HUDEP-2 (cell line): ENCODE measurements at regions not wholly inside any gene's neighbourhood (a gene's known extent, or its start where the extent isn't known, plus 50 kb on each side); places are given as distances from the start of the nearest gene placed in this dataset.

Experiments
- DNase-seq, 76 experiments: peaks; one replicate each; lab custom pipeline; 2025; ENCODE audit not compliant: unreplicated experiment in 76 of 76; lab: John Stamatoyannopoulos, UW

GRCh38 chr6:169988769-169989550 is 237.5 kb downstream of the ERMARD start:
- no peak for DNase-seq

GRCh38 chr6:169986848-169987498 is 235.6 kb downstream of the ERMARD start:
- no peak for DNase-seq

GRCh38 chr6:169986171-169986847 is 234.9 kb downstream of the ERMARD start:
- no peak for DNase-seq

- no peak for DNase-seq
Measured at GRCh38 chr6:169985121-169986015, 233.9 kb downstream of the ERMARD start.

DNA sequence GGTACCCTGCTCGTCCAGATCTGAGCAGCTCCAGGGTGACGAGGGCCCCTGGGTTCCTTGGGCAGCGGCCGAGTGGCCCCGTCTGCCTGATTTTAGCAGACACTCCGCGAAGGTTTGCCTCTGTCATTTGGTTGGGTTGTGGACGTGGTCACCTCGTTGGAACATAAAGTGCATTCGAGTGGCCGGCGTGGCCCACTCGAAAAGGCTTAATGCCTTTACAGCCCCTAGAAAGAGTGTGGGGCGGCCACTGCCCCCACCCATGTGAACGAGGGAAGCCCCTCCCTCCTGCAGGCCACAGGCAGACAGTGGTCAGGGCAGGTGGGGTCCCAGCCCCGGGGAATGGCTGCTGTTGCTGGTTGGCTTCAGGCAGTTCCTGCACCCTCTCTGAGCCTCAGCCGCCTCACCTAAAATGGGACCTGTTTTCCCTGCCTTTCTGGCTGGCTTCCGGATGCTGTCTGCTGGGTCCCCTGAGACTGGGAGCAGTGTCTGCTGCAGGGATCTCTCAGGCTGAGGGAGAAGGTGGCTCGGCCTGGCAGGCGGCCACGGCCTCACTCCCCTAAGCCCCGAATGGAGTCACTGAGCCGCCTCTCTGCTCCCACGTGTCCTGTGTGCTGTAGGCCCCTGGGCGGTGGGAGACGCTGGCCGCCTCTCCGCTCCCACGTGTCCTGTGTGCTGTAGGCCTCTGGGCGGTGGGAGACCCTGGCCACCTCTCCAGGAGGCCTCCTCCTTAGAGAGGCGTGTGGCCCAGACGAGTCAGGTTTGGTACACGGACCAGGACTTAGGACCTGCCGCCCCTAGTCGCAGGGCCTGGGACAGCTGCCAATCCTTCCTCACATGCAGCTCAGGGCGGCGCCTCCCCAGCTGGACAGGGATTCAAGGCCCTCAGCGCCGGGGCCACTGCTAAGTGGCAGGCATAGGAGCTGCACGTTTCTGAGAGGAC is 233.0 kb downstream of the ERMARD start:
- no peak for DNase-seq

DNA sequence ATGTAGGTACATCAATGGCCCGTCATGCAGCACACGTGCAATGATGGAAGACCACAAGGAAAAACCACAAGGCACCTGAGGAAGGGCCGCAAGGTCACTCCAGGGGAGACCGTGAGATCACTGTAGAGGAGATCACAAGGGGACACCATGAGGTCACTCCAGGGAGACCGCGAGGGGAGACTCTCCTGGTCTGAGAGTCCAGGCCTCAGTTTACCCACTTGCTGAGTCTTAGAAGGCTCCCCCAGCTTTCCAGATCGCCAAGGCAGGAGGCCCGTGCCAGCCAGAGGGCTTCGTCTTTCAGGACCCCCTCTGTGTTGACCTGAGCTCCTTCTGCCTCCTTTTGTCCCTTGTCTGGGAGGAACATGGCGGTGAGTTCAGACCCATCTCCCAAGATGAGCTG is 232.2 kb downstream of the ERMARD start:
- no peak for DNase-seq

DNA sequence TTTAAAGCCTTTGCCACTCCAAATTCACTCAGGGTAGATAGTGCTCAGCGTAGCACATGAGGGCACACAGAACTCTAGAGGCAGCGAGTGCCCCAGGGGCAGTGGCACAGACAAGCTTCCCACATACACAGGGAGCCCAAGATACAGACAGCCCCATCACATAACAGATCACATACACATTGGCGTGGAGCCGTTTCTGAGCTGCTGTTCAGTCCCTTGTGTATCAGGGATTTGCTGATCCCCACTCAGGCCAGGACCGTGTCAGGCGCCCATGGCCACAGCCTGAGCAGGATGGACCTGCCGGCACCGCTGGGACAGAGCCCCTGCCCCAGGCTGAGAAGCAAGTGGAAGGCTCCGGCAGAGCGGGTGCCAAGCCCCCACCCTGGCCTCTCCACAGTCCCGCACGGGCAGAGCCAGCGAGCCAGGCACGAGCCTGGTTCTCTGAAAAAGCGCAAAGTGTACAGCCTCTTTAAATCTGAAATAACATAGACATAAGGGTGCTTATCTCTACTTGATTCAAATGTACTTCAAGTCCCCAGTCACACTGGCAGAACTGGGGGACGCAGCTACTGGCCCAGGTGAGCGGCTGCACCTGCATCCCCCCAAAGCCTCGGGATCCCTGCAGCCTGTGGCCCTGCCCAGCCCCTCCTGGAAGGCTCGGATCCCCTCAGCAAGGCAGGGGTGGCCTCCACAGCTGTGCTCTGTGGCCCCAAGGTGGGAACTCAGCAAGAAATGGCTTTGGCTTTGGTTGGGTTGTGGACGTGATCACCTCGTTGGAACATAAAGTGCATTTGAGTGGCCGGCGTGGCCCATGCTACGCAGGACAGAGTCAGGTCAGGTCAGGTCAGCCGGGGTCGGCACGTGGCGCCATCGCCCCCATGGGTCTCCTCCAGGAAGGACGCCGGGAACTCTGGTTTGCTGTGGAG is 231.3 kb downstream of the ERMARD start:
- DNase-seq: no peak

GRCh38 chr6:169981969-169982368 is 230.5 kb downstream of the ERMARD start:
- no peak for DNase-seq

GRCh38 chr6:169981568-169981967 is 230.1 kb downstream of the ERMARD start:
- DNase-seq: no peak

DNA sequence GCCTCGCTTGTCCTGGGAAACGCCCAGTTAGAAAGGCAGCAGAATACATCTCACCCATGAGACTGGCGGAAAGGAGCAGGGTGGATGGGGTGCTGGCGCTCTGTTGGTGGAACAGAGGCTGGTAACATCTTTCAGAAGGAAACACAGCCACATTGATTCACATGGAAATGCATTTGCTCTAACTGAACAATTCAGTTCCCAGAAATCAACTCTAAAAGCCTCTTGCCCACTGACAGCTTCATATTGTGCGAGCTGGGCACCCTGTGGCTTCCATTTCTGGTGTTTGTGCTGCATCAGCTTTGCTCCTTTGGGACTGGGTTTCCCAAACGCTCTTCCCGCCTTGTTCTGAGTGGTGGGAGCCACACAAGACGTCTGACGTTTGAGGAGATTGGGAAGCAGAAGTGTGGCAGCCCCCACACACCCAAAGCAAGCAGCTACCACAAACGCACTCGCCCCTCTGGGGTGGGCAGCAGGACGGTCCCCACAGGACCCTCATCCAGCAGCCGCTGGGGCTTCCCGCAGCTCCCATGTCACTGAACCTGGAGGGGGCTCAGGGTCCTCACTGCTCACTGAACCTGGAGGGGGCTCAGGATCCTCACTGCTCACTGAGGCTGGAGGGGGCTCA is 229.5 kb downstream of the ERMARD start:
- DNase-seq: no peak

DNA sequence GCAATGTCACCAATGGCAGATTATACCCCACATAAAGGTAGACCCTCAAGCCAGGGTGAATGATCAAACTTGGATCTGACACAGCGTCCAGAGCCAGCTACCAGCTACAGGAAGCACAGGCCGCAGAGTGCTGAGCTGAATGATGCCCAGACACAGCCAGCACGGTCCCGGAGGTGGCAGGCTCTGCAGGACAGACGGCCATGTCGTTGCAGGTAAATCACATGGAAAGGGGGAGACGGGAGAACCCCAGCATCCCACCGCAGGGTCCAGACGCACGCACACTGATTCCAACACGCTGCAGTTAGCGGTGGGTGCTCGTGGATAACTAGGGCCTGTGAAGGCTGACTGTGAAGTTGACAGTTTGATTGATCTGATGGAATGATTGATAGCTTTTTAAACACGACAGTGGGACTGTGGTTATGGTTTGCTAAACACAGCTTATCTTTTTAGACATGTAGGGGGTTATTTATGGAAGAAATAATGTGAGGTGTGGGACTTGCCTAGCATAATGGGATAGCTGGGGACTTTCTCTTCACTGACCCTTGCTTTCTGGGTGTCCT is 228.5 kb downstream of the ERMARD start:
- no peak for DNase-seq

GRCh38 chr6:169978615-169979161 is 227.3 kb downstream of the ERMARD start:
- no peak for DNase-seq

GRCh38 chr6:169977434-169978265 is 226.2 kb downstream of the ERMARD start:
- DNase-seq: no peak

- no peak for DNase-seq
Measured at GRCh38 chr6:169976301-169977081, 225.1 kb downstream of the ERMARD start.

- no peak for DNase-seq
Measured at GRCh38 chr6:169975701-169976100, 224.3 kb downstream of the ERMARD start.

DNA sequence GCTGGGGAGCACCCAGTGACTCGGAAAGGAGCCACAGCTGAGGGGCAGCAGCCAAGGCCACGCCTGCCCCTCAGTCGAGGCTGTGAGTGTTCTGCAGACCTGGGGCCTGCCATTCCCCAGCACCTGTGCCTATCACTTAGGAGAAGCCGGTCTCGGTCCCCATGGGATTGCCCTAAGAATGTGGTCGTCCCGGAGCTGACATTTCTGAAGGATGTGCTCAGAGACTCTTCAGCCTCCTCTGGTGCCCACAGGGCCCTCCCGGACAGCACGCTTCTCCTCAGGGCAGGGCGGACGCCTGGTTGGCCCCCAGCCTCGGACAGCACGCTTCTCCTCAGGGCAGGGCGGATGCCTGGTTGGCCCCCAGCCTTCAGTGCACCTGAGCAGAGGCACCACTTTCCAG is 223.9 kb downstream of the ERMARD start:
- DNase-seq: no peak
